ENCODE measurements at regions not wholly inside any gene's neighbourhood (a gene's known extent, or its start where the extent isn't known, plus 50 kb on each side); places are given as distances from the start of the nearest gene placed in this dataset.

DNA sequence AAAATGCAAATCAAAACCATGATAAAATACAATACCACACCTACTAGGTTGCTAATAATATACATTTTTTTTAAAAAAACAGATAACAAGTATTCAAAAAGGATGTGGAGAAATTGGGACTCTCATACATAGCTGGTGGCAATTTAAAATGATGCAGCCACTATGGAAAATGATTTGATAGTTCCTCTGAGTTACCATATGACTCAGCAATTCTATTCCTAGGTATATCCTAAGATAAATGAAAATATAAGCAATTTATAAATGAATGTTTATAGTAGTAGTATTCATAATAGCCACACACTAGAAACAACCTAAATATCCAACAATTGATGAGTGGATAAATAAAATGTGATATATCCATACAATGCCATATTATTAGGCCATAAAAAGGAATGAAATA is 210.2 kb downstream of the MREG start:
- no peak overlapping the region for H3K4me3 ChIP-seq (replicated peaks in 1 of 3)
- TF ChIP-seq POLR2A (IDR thresholded peaks at IDR 0.05) = no peak
- TF ChIP-seq, protein P1, sequence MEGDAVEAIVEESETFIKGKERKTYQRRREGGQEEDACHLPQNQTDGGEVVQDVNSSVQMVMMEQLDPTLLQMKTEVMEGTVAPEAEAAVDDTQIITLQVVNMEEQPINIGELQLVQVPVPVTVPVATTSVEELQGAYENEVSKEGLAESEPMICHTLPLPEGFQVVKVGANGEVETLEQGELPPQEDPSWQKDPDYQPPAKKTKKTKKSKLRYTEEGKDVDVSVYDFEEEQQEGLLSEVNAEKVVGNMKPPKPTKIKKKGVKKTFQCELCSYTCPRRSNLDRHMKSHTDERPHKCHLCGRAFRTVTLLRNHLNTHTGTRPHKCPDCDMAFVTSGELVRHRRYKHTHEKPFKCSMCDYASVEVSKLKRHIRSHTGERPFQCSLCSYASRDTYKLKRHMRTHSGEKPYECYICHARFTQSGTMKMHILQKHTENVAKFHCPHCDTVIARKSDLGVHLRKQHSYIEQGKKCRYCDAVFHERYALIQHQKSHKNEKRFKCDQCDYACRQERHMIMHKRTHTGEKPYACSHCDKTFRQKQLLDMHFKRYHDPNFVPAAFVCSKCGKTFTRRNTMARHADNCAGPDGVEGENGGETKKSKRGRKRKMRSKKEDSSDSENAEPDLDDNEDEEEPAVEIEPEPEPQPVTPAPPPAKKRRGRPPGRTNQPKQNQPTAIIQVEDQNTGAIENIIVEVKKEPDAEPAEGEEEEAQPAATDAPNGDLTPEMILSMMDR (IDR thresholded peaks at IDR 0.05) = no peak
- intact Hi-C loops (cut with DNase I) = no loop called here
- no peaks in the 10 kb centered on the region for H3K4me1 ChIP-seq
- no peaks in the 10 kb centered on the region for H3K9me3 ChIP-seq
- H3K27me3 ChIP-seq = no peaks in the 10 kb centered on the region
- no peak for DNase-seq
- H3K36me3 ChIP-seq = no peaks in the 10 kb centered on the region
- no peak overlapping the region for H3K27ac ChIP-seq

DNA sequence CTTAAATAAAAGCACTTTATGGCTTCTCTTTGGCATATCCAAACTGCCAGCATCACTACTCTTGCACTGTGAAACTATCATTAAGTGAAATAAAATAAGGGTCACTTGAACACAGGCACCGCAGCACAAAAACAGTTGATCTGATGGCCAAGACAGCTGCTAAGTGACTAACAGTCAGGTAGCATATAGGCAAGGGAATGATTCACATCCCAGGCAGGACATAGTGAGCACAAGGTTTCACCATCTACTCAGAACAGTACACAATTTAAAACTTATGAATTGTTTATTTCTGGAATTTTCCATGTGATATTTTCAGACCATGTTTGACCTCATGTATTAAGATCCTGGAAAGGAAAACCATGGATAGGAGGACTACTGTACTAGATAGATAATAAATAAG is 214.2 kb downstream of the MREG start:
- TF ChIP-seq, protein P1 (IDR thresholded peaks at IDR 0.05) = no peak
- TF ChIP-seq POLR2A (IDR thresholded peaks at IDR 0.05) = no peak
- WGBS, 2 donors = 94 to 97% methylated on average over 1 of the region's 1 CpG
- DNase-seq = no peak
- intact Hi-C loops (cut with DNase I) = no loop called here
- Histone ChIP-seq H3K27ac (no peak overlapping the region), H3K4me1 (peaks cover 0 to 9% of the 10 kb centered on the region in 2 donors), H3K36me3 (no peaks in the 10 kb centered on the region), H3K27me3 (no peaks in the 10 kb centered on the region), H3K9me3 (no peaks in the 10 kb centered on the region), H3K4me3 (replicated peaks in 1 of 3) (no peak overlapping the region)

DNA sequence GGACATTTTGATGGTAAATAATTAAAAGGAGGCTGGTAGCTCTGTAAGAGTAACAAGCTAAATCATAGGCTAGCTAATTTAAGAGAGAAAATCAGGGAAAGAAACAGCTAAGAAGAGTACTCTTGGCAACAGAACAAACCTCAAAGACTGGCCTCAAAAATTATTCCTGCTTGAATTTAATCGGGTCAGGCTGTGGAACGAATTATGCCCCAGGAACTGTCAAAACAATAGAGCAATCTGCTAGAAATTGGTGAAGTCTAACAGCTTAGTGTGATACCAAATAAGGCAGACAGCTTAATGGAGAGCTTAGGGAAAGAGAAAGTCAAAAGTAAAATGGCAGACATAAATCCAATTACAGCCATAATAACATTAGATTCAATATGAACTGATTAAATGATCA is 215.7 kb downstream of the MREG start:
- WGBS, 2 donors = 62 to 74% methylated on average over 2 of the region's 2 CpGs
- Histone ChIP-seq H3K4me3 (replicated peaks in 1 of 3) (no peak overlapping the region), H3K9me3 (no peaks in the 10 kb centered on the region), H3K4me1 (peaks cover 0 to 20% of the 10 kb centered on the region in 2 donors), H3K27me3 (no peaks in the 10 kb centered on the region), H3K36me3 (no peaks in the 10 kb centered on the region), H3K27ac (no peak overlapping the region)
- no peak for DNase-seq
- intact Hi-C loops (cut with DNase I) = no loop called here
- no peak for TF ChIP-seq POLR2A (IDR thresholded peaks at IDR 0.05)
- TF ChIP-seq, protein P1 (IDR thresholded peaks at IDR 0.05) = no peak

DNA sequence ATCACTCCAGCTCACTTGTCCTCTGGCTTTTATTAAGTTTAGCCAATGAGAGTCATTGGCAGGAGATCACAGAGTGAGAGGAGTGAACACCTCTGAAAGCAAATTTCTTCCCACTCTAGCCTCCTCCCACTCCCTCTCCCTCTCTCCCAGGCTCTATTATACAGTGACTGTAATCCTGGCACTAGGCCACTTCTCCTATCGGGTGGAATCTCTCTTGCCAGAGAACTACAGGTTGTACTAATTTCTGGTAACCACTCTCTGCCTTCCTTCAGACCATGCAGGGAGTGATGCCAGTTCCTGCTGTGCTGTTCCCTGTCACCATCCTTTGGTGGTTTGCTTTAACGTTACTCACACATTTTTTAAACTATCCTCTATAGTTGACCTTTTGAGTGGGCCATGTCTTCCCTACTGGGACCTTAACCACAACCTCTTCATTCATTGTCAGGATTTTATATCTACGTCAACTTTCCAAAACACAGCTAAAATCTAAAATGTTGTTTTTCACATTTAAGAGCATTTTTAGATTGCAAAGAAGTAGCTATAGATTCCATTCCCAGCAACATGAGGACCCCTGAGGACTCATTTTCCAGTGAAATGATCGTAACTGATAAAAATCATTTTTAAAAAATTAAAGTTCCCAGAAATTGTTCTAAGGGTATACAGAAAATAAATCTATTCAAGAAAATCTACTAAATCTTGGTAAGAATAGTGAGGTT is 217.1 kb downstream of the MREG start:
- Histone ChIP-seq H3K27ac (no peak overlapping the region), H3K4me1 (peaks cover 0 to 20% of the 10 kb centered on the region in 2 donors), H3K9me3 (no peaks in the 10 kb centered on the region), H3K36me3 (no peaks in the 10 kb centered on the region), H3K4me3 (replicated peaks in 1 of 3) (no peak overlapping the region), H3K27me3 (no peaks in the 10 kb centered on the region)
- 55 to 62% methylated on average over 4 of the region's 4 CpGs for WGBS, 2 donors
- intact Hi-C loops (cut with DNase I) = no loop called here
- DNase-seq = peak; percentile 49 to 68
- TF ChIP-seq POLR2A (IDR thresholded peaks at IDR 0.05) = no peak
- TF ChIP-seq, protein P1 (IDR thresholded peaks at IDR 0.05) = no peak

DNA sequence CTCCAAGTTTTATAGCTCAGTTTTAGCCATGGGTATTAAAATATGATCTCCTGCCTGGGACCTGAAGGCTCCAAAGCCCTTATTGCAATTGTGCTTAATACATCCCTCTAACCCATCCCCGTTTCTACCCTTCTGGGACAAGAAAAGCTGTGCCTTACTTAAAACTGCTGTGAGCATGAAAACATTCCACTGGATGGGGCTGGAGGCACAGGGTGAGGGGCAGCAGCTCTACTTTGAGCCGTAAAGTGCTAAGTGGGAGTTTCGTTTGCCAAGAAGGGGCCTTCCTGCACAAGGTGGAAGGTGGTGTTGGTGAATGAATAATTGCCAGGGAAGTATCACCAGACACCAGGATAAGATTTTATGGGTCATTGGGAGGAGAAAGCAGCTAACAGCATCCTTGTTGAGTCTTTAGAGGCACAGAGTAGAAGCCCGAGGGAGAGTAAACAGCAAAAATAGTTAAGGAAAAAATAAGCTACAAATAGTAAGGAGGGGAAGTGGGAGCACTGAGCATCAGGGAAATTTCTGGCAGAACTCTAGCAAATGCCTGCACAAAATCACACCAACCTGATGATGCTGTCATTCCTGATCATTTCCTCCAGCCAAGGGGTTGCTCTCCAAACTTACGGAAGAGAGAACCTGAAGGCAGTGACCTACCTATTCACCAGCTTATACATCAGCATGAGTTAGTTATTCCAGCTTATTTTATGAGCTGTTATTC is 218.4 kb downstream of the MREG start:
- intact Hi-C loops (cut with DNase I) = no loop called here

More for the DNA sequence above, 218.4 kb downstream of the MREG start:
- no peaks in the 10 kb centered on the region for H3K27me3 ChIP-seq
- H3K9me3 ChIP-seq = no peaks in the 10 kb centered on the region
- peaks cover 0 to 20% of the 10 kb centered on the region in 2 donors for H3K4me1 ChIP-seq
- H3K4me3 ChIP-seq (replicated peaks in 1 of 3) = no peak overlapping the region
- H3K36me3 ChIP-seq = no peaks in the 10 kb centered on the region
- TF ChIP-seq, protein P1 (IDR thresholded peaks at IDR 0.05) = no peak
- TF ChIP-seq POLR2A (IDR thresholded peaks at IDR 0.05) = no peak
- WGBS, 2 donors = 84 to 91% methylated on average over 5 of the region's 5 CpGs
- H3K27ac ChIP-seq = no peak overlapping the region
- no peak for DNase-seq
